Peyer's patch (tissue), 4 donors: ENCODE measurements at regions not wholly inside any gene's neighbourhood (a gene's known extent, or its start where the extent isn't known, plus 50 kb on each side); places are given as distances from the start of the nearest gene placed in this dataset.

Experiments used
- DNase-seq, 3 donors: peaks; one replicate each; pipeline ENCODE4 v3.0.0-alpha.2; 2017 to 2019
- H3K27ac ChIP-seq, 4 donors: fragments of 200-600 bp; sonication (generic); one replicate each; pipeline ENCODE4 v1.5.1; 2016 to 2019
- H3K27me3 ChIP-seq, 2 donors: fragments of 200-600 bp; sonication (generic); one replicate each; pipeline ENCODE4 v1.5.1; 2019
- H3K36me3 ChIP-seq, 3 donors: fragments of 200-600 bp; sonication (generic); one replicate each; pipeline ENCODE4 v1.5.1; 2016 to 2019
- H3K4me1 ChIP-seq, 4 donors: fragments of 200-600 bp; sonication (generic); one replicate each; pipeline ENCODE4 v1.5.1; 2016 to 2019
- H3K4me3 ChIP-seq, 4 donors: fragments of 200-600 bp; sonication (generic); 1 replicate in 3 of 4; 2 replicates in 1 of 4; pipeline ENCODE4 v1.5.1; 2016 to 2019; ENCODE audit warnings: mild to moderate bottlenecking in 1 of 4
- H3K9me3 ChIP-seq, 4 donors: fragments of 200-600 bp; sonication (generic); one replicate each; pipeline ENCODE4 v1.5.1; 2016 to 2019; ENCODE audit warnings: mild to moderate bottlenecking in 1 of 4
- CTCF ChIP-seq, 6 experiments: fragments of 450-650 bp in 4 of 6; fragments of 200-600 bp in 2 of 6; sonication (generic) in 1 of 6; IDR thresholded peaks; one replicate each; pipeline ENCODE4 v1.5.1; 2017 to 2019; ENCODE audit warnings: antibody characterized with exemption in 6 of 6, mild to moderate bottlenecking in 3 of 6, moderate library complexity in 1 of 6
- POLR2A ChIP-seq, 2 donors: fragments of 450-650 bp; IDR thresholded peaks; one replicate each; pipeline ENCODE4 v1.5.1; 2017; ENCODE audit warnings: antibody characterized with exemption in 2 of 2, mild to moderate bottlenecking in 2 of 2, moderate library complexity in 2 of 2

GRCh38 chr1:108038653-108039236, 73.8 kb upstream of the VAV3 start:
- no peaks in the 10 kb centered on the region for H3K9me3 ChIP-seq
- H3K27me3 ChIP-seq = no peaks in the 10 kb centered on the region
- no peaks in the 10 kb centered on the region for H3K36me3 ChIP-seq
- H3K27ac ChIP-seq = no peak overlapping the region
- no peak overlapping the region for H3K4me3 ChIP-seq
- no peaks in the 10 kb centered on the region for H3K4me1 ChIP-seq
- TF ChIP-seq POLR2A (IDR thresholded peaks at IDR 0.05) (no peak), CTCF (IDR thresholded peaks at IDR 0.05) (no peak)
- DNase-seq = no peak

GRCh38 chr1:108036796-108037562, 72.0 kb upstream of the VAV3 start:
- H3K27ac ChIP-seq = no peak overlapping the region
- no peaks in the 10 kb centered on the region for H3K36me3 ChIP-seq
- no peak for DNase-seq
- TF ChIP-seq CTCF (IDR thresholded peaks at IDR 0.05) = no peak
- TF ChIP-seq POLR2A (IDR thresholded peaks at IDR 0.05) = no peak
- no peaks in the 10 kb centered on the region for H3K27me3 ChIP-seq
- no peak overlapping the region for H3K4me3 ChIP-seq
- H3K9me3 ChIP-seq = no peaks in the 10 kb centered on the region
- H3K4me1 ChIP-seq = no peaks in the 10 kb centered on the region

GRCh38 chr1:108034396-108034795, 69.4 kb upstream of the VAV3 start:
- no peak for DNase-seq
- Histone ChIP-seq H3K27me3 (no peaks in the 10 kb centered on the region), H3K4me1 (no peaks in the 10 kb centered on the region), H3K27ac (no peak overlapping the region), H3K4me3 (no peak overlapping the region), H3K36me3 (no peaks in the 10 kb centered on the region), H3K9me3 (no peaks in the 10 kb centered on the region)
- TF ChIP-seq POLR2A (IDR thresholded peaks at IDR 0.05) = no peak
- TF ChIP-seq CTCF (IDR thresholded peaks at IDR 0.05) = no peak

GRCh38 chr1:108033550-108033951, 68.6 kb upstream of the VAV3 start:
- Histone ChIP-seq H3K27ac (no peak overlapping the region), H3K9me3 (no peaks in the 10 kb centered on the region), H3K4me1 (no peaks in the 10 kb centered on the region), H3K36me3 (no peaks in the 10 kb centered on the region), H3K27me3 (no peaks in the 10 kb centered on the region), H3K4me3 (no peak overlapping the region)
- TF ChIP-seq CTCF (IDR thresholded peaks at IDR 0.05) (no peak), POLR2A (IDR thresholded peaks at IDR 0.05) (no peak)
- no peak for DNase-seq

- Histone ChIP-seq H3K27me3 (no peaks in the 10 kb centered on the region), H3K9me3 (no peaks in the 10 kb centered on the region), H3K36me3 (no peaks in the 10 kb centered on the region), H3K4me3 (no peak overlapping the region), H3K4me1 (no peaks in the 10 kb centered on the region), H3K27ac (no peak overlapping the region)
- TF ChIP-seq POLR2A (IDR thresholded peaks at IDR 0.05) = no peak
- no peak for TF ChIP-seq CTCF (IDR thresholded peaks at IDR 0.05)
- no peak for DNase-seq
Observed at GRCh38 chr1:108028841-108029388, 63.9 kb upstream of the VAV3 start.
